GM12878 (cell line): ENCODE measurements at regions not wholly inside any gene's neighbourhood (a gene's known extent, or its start where the extent isn't known, plus 50 kb on each side); places are given as distances from the start of the nearest gene placed in this dataset.

ENCODE experiments used
- ATAC-seq: fragments of 200-7000 bp; cut with Tn5 transposase; 3 replicates; pipeline ENCODE4 v1.9.1; 2020; ENCODE audit warnings: mild to moderate bottlenecking, moderate library complexity
- BruUV-seq: library from RNA; stranded (reverse); fragments of 400-500 nt; replicated peaks from 2 replicates; lab custom pipeline; 2021; lab: Mats Ljungman, UMichigan
- CTCF ChIA-PET: fragments of 300-600 bp; sonication (Branson Sonifier 250); formaldehyde crosslinking; extraction: SDS; loops from one replicate; lab custom pipeline; 2021; ENCODE audit warnings: inconsistent platforms; lab: Yijun Ruan, JAX
- POLR2A ChIA-PET: fragments of 350-600 bp; formaldehyde crosslinking; extraction: SDS; loops from one replicate; lab custom pipeline; 2021; ENCODE audit warnings: inconsistent platforms; lab: Charles Lee
- RAD21 ChIA-PET: fragments of 300-600 bp; sonication (Branson Sonifier 250); formaldehyde crosslinking; loops from one replicate; lab custom pipeline; 2023; ENCODE audit warnings: antibody characterized with exemption; ENCODE audit not compliant: unreplicated experiment; lab: Charles Lee
- SMC1A ChIA-PET: fragments of 300-600 bp; sonication (Branson Sonifier 250); formaldehyde crosslinking; loops from one replicate; lab custom pipeline; 2023; ENCODE audit not compliant: unreplicated experiment, uncharacterized antibody; lab: Charles Lee
- DNase-seq: peaks from one replicate; pipeline ENCODE4 v3.0.0-alpha.2; 2011; ENCODE audit warnings: low read depth, low spot score
- FAIRE-seq: peaks from 3 replicates; lab custom pipeline; 2011; peaks lifted over from hg19 to GRCh38; lab: Jason Lieb, UNC
- H2AFZ ChIP-seq: 2 replicates; pipeline ENCODE4 v1.6.0; 2011; ENCODE audit warnings: low read depth, low read length, control low read depth; ENCODE audit not compliant: control insufficient read depth
- H3K27ac ChIP-seq: 2 replicates; pipeline ENCODE4 v1.5.1; 2011; ENCODE audit warnings: control low read depth; ENCODE audit not compliant: control insufficient read depth, insufficient read depth
- H3K27me3 ChIP-seq, 2 experiments: replicated peaks in 1 of 2; 2 replicates each; pipeline versions ENCODE4 v1.6.0 to v1.6.1; 2011; ENCODE audit warnings: low read length in 1 of 2; ENCODE audit not compliant: control insufficient read depth in 2 of 2, insufficient read depth in 2 of 2
- H3K36me3 ChIP-seq, 2 experiments: 2 replicates each; pipeline ENCODE4 v1.5.1; 2011; ENCODE audit warnings: low read length in 1 of 2; ENCODE audit not compliant: control insufficient read depth in 2 of 2, insufficient read depth in 2 of 2
- H3K4me1 ChIP-seq: 2 replicates; pipeline ENCODE4 v1.6.1; 2011; ENCODE audit warnings: mild to moderate bottlenecking, low read length, moderate library complexity, mixed read lengths; ENCODE audit not compliant: control insufficient read depth, insufficient read depth
- H3K4me2 ChIP-seq: 2 replicates; pipeline ENCODE4 v1.6.0; 2011; ENCODE audit warnings: control low read depth; ENCODE audit not compliant: control insufficient read depth, insufficient read depth
- H3K4me3 ChIP-seq: fragments of 200-600 bp; sonication (generic); 2 replicates; pipeline ENCODE4 v1.5.1; 2016
- H3K79me2 ChIP-seq: 2 replicates; pipeline ENCODE4 v1.6.0; 2011; ENCODE audit warnings: low read length; ENCODE audit not compliant: control insufficient read depth, insufficient read depth
- H3K9ac ChIP-seq: 2 replicates; pipeline ENCODE4 v1.8.0; 2011; ENCODE audit warnings: low read length, control low read depth, mixed read lengths; ENCODE audit not compliant: control insufficient read depth, insufficient read depth
- H3K9me3 ChIP-seq: replicated peaks from 3 replicates; pipeline ENCODE4 v1.5.1; 2011; ENCODE audit warnings: mild to moderate bottlenecking, low read length; ENCODE audit not compliant: control insufficient read depth, insufficient read depth
- H4K20me1 ChIP-seq: 2 replicates; pipeline ENCODE4 v1.6.0; 2011; ENCODE audit not compliant: control insufficient read depth, insufficient read depth
- ASH2L ChIP-seq: fragments of 300-600, 200-600 bp; sonication (generic); IDR thresholded peaks from 2 replicates; pipeline ENCODE4 v1.6.1; 2017; ENCODE audit warnings: low read depth, mild to moderate bottlenecking, borderline replicate concordance
- CBX3 ChIP-seq: fragments of 200-600 bp; sonication (generic); IDR thresholded peaks from 2 replicates; pipeline ENCODE4 v1.6.1; 2016; ENCODE audit warnings: low read depth, borderline replicate concordance
- JUND ChIP-seq: IDR thresholded peaks from 2 replicates; pipeline ENCODE4 v1.6.1; 2012; ENCODE audit warnings: low read depth, mild to moderate bottlenecking, low read length, improper control_type of control experiment, moderate library complexity
- PML ChIP-seq: IDR thresholded peaks from 2 replicates; pipeline ENCODE4 v1.6.1; 2012; ENCODE audit warnings: low read length, inconsistent platforms
- RAD21 ChIP-seq: IDR thresholded peaks from 2 replicates; pipeline ENCODE4 v1.6.1; 2011; ENCODE audit warnings: mild to moderate bottlenecking, low read depth, low read length, moderate library complexity; ENCODE audit not compliant: insufficient read depth
- RCOR1 ChIP-seq: conservative IDR thresholded peaks from 2 replicates; pipeline ENCODE4 v1.6.1; 2012; ENCODE audit warnings: low read depth, low read length, improper control_type of control experiment
- SMARCA5 ChIP-seq: fragments of 450-650 bp; IDR thresholded peaks from 2 replicates; pipeline ENCODE4 v1.6.1; 2017; ENCODE audit warnings: mild to moderate bottlenecking
- WGBS: methylation state at CpG from one replicate; pipeline ENCODE4 v1.1.6; 2016; ENCODE audit warnings: low lambda C conversion rate; ENCODE audit not compliant: insufficient replicate concordance, insufficient coverage; ENCODE audit errors: missing lambda C conversion rate; 5-methylcytosine and 5-hydroxymethylcytosine counted together
- in situ Hi-C: fragments of 300-500 bp; cut with MboI; formaldehyde crosslinking; loops from 9 replicates; pipeline ENCODE4 v1.14.3; 2018; ENCODE audit warnings: mixed read lengths
- intact Hi-C: fragments of 100-400 bp; cut with micrococcal nuclease; formaldehyde crosslinking; loops from one replicate; pipeline ENCODE4 v1.14.2; 2022; ENCODE audit not compliant: unreplicated experiment
- TF ChIP-seq, protein P1 (sequence below): fragments of 150-350 bp; IDR thresholded peaks from 2 replicates; pipeline ENCODE4 v1.6.1; 2014; ENCODE audit warnings: mild to moderate bottlenecking, low read depth, low read length
- TF ChIP-seq, protein P2 (sequence below): fragments of 450-650 bp; formaldehyde crosslinking; IDR thresholded peaks from 2 replicates; pipeline ENCODE4 v1.4.0; 2020; ENCODE audit warnings: mild to moderate bottlenecking, moderate library complexity

DNA sequence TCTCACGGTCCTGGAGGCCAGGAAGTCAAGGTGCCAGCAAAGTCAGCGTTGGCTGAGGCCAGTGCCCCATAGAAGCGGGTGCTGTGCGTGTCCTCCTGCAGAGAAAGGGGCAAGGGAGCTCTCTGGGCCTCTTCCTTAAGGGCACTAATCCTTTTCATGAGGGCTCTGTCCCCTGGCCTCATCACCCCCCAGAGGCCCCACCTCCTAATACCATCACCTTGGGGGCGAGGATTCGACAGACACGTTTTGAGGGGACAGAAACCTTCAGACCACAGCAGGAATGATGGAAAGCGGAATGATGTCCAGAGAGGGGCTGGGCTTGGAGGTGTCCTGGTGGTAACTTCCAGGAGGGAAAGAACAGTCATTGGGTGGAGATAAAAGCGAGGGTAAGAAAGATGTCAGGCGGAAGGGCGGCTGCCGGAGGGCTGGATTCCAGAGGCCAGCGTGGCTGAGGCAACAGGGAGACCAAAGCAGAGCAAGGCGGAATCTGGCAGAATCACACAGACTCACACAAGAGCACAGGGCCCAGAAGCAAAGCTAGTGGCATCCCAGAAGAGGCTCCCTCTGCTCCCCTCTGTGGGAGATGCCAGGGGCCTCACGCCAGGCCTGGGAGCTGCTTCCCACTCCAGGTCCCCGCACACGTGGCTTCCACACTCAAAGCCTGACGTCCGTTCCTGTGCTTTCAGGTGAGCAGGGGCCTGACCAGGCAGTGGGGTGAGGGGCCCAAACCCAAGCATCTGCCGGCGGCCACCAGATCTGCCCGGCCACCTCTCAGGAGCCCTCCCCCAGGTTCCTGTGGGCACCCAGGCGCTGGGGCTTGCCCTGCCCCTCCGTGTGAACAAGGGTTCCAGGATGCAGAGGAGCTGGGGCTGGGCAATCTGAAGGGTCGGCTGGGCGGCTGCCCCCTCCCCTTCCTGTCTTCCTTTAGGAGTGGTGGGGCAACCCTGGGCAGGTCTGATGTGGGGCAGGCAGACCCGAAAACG is 784.5 kb downstream of the BRD1 start:
- Histone ChIP-seq H3K36me3 (no peaks in the 10 kb centered on the region), H3K4me3 (no peak overlapping the region), H3K27me3 (no peaks in the 10 kb centered on the region), H3K9ac (no peak overlapping the region), H3K9me3 (no peaks in the 10 kb centered on the region; the same call in 2 of the 3 replicates)
- FAIRE-seq = no peak
- no TSS peak for BruUV-seq
- TF ChIP-seq PML = no peak
- no peak for TF ChIP-seq ASH2L
- TF ChIP-seq, all 136 proteins: peak for 0
- Histone ChIP-seq H3K79me2 (no peaks in the 10 kb centered on the region), H3K27ac (no peak overlapping the region), H3K4me2 (no peak overlapping the region), H4K20me1 (no peaks in the 10 kb centered on the region), H3K4me1 (no peaks in the 10 kb centered on the region), H2AFZ (no peak overlapping the region)
- CTCF ChIA-PET = no interaction called here
- POLR2A ChIA-PET = no interaction called here
- intact Hi-C loops (no loop called here), in situ Hi-C loops (no loop called here)
- no peak for ATAC-seq
- no peak for DNase-seq
- 27% methylated on average over 28 of the region's 28 CpGs for WGBS
- SMC1A ChIA-PET = no interaction called here
- RAD21 ChIA-PET = no interaction called here

DNA sequence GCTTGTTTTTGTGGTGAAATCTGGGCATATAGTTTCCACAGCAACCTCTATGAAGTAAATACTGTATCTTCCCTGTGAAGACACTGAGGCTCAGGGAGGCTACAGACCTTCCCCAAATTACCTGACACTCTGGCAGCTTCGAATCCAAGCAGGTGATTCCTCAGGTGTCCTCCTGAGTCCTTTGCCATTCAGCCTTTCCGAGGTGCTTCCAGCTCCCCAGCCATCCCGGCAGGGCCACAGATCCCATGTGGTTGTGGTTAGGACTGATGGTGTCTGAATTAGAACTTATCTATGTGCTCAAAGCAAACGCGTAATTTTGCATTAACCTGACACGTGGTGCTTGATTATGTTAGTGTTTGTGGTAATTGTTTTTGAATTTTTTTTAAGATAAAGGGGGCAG is 785.6 kb downstream of the BRD1 start:
- ChIA-PET POLR2A (no interaction called here), SMC1A (no interaction called here), RAD21 (no interaction called here), CTCF (no interaction called here)
- intact Hi-C loops (no loop called here), in situ Hi-C loops (no loop called here)
- no peaks in the 10 kb centered on the region for H3K79me2 ChIP-seq
- no peak overlapping the region for H2AFZ ChIP-seq
- FAIRE-seq (no peak), ATAC-seq (no peak), DNase-seq (no peak)
- H3K4me1 ChIP-seq = no peaks in the 10 kb centered on the region
- no peaks in the 10 kb centered on the region for H3K27me3 ChIP-seq
- no peaks in the 10 kb centered on the region for H4K20me1 ChIP-seq
- H3K36me3 ChIP-seq = no peaks in the 10 kb centered on the region
- H3K4me3 ChIP-seq = no peak overlapping the region
- no peak overlapping the region for H3K9ac ChIP-seq
- no peaks in the 10 kb centered on the region; the same call in 2 of the 3 replicates for H3K9me3 ChIP-seq
- no peak overlapping the region for H3K27ac ChIP-seq
- no TSS peak for BruUV-seq
- WGBS = 31% methylated on average over 6 of the region's 6 CpGs
- no peak overlapping the region for H3K4me2 ChIP-seq
- TF ChIP-seq CBX3 (no peak), RAD21 (no peak), JUND (no peak), SMARCA5 (no peak), RCOR1 (no peak)
- TF ChIP-seq, protein P1, sequence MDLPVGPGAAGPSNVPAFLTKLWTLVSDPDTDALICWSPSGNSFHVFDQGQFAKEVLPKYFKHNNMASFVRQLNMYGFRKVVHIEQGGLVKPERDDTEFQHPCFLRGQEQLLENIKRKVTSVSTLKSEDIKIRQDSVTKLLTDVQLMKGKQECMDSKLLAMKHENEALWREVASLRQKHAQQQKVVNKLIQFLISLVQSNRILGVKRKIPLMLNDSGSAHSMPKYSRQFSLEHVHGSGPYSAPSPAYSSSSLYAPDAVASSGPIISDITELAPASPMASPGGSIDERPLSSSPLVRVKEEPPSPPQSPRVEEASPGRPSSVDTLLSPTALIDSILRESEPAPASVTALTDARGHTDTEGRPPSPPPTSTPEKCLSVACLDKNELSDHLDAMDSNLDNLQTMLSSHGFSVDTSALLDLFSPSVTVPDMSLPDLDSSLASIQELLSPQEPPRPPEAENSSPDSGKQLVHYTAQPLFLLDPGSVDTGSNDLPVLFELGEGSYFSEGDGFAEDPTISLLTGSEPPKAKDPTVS = no peak
- TF ChIP-seq, protein P2, sequence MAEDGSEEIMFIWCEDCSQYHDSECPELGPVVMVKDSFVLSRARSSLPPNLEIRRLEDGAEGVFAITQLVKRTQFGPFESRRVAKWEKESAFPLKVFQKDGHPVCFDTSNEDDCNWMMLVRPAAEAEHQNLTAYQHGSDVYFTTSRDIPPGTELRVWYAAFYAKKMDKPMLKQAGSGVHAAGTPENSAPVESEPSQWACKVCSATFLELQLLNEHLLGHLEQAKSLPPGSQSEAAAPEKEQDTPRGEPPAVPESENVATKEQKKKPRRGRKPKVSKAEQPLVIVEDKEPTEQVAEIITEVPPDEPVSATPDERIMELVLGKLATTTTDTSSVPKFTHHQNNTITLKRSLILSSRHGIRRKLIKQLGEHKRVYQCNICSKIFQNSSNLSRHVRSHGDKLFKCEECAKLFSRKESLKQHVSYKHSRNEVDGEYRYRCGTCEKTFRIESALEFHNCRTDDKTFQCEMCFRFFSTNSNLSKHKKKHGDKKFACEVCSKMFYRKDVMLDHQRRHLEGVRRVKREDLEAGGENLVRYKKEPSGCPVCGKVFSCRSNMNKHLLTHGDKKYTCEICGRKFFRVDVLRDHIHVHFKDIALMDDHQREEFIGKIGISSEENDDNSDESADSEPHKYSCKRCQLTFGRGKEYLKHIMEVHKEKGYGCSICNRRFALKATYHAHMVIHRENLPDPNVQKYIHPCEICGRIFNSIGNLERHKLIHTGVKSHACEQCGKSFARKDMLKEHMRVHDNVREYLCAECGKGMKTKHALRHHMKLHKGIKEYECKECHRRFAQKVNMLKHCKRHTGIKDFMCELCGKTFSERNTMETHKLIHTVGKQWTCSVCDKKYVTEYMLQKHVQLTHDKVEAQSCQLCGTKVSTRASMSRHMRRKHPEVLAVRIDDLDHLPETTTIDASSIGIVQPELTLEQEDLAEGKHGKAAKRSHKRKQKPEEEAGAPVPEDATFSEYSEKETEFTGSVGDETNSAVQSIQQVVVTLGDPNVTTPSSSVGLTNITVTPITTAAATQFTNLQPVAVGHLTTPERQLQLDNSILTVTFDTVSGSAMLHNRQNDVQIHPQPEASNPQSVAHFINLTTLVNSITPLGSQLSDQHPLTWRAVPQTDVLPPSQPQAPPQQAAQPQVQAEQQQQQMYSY (CRISPR knock-in tag) = no peak
